Fibroblast of pulmonary artery (primary cell): ENCODE measurements at regions not wholly inside any gene's neighbourhood (a gene's known extent, or its start where the extent isn't known, plus 50 kb on each side); places are given as distances from the start of the nearest gene placed in this dataset.

ENCODE experiments used
- DNase-seq: peaks from one replicate; pipeline ENCODE4 v3.0.0-alpha.2; 2010; ENCODE audit warnings: low read depth
- H3K4me3 ChIP-seq: replicated peaks from 2 replicates; pipeline ENCODE4 v1.5.1; 2011; ENCODE audit warnings: low read depth, mild to moderate bottlenecking, control low read depth, low read length, moderate library complexity
- TF ChIP-seq, protein P1 (sequence below): IDR thresholded peaks from 2 replicates; pipeline ENCODE4 v1.5.1; 2011; ENCODE audit warnings: mild to moderate bottlenecking, control low read depth, low read length, inconsistent platforms; ENCODE audit errors: missing control alignments

DNA sequence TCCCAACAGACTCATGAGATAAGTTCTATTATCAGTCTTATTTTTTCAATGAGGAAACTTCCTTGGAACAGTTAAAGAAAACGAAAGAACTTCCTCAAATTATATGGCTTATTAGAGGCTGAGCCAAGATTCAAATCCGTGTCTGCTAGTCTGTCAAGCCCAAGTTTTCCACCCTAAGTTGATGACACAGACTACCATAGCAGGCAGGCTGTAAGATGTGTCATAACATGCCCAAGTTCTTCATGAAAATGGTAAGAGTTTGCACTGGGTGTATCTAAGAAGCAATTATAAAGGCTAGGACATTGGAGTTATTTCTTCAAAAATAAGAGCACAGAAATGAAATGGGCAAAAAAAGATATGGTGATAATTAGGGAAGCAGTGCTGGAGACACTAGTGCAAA, 634.5 kb downstream of the BRINP1 start:
- TF ChIP-seq, protein P1, sequence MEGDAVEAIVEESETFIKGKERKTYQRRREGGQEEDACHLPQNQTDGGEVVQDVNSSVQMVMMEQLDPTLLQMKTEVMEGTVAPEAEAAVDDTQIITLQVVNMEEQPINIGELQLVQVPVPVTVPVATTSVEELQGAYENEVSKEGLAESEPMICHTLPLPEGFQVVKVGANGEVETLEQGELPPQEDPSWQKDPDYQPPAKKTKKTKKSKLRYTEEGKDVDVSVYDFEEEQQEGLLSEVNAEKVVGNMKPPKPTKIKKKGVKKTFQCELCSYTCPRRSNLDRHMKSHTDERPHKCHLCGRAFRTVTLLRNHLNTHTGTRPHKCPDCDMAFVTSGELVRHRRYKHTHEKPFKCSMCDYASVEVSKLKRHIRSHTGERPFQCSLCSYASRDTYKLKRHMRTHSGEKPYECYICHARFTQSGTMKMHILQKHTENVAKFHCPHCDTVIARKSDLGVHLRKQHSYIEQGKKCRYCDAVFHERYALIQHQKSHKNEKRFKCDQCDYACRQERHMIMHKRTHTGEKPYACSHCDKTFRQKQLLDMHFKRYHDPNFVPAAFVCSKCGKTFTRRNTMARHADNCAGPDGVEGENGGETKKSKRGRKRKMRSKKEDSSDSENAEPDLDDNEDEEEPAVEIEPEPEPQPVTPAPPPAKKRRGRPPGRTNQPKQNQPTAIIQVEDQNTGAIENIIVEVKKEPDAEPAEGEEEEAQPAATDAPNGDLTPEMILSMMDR, result no peak
- DNase-seq, result no peak
- H3K4me3 ChIP-seq, result no peak overlapping the region

DNA sequence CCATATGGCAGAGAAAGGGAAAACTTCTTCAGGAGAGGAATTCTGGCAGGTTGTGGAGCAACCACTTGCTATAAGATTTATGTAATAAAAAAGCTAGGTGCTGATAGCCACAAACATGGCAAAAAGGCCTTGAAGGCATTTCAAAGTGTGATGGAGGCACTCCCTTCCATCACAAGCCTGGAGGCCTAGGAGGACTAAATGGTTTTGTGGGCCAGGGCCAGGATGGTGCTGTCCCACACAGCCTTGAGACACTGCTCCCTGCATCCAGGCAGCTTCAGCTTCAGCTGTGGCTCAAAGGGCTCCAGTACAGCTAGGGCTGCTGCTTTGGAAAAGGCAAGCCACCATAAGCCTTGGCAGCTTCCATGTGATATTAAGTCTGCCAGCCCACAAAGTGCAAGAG, 632.8 kb downstream of the BRINP1 start:
- DNase-seq, result no peak
- TF ChIP-seq, protein P1, result no peak
- H3K4me3 ChIP-seq, result no peak overlapping the region

DNA sequence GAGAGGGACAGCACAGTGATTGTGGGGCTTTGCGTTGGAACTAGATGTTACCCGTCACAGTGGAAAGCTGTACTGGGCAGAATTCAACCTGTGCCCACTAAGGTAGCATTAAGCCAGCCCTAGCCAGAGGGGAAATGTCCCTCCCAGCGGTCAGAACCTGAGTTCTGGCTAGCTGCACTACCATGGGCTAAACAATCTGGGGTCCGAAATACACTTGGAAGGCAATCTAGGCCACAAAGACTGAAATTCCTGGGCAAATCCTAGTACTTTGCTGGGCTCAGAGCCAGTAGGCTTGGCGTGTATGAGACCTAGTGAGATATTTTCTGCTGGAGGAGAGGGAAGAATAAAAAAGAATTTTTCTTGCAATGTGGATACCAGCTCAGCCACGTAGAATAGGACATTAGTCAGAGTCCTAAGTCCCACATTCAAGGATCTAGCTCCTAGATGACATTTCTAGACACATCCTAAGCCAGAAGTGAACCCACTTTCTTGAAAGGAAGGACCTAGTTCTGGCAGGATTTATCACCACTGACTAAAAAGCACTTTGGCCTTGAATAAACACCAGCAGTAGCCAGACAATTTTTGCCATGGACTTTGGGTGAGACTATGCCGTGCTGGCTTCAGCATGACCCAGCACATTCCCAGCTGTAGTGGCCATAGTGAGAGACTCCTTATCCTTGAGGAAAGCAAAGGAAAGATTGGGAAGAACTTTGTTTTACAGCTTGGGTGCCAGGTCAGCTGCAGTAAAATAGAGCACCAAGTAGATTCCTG, 618.0 kb downstream of the BRINP1 start:
- DNase-seq, result no peak
- no peak overlapping the region for H3K4me3 ChIP-seq
- TF ChIP-seq, protein P1, result no peak

DNA sequence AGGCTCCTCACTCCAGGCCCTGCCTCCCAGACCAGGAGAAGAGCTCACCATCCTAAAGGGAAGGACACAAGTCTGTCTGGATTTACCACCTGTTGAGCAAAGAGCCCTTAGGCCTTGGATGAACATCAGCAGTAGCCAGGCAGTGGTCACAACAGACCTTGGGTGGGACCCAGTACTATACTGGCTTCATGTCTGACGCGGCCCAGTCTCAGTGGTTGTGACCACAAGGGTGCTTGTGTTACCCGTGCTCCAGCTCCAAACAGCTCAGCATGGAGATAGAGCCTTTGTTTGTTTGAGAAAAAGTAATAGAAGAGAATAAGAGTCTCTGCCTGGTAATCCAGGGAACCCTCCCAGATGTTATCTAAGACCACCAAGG, 617.4 kb downstream of the BRINP1 start:
- no peak for DNase-seq
- TF ChIP-seq, protein P1, result no peak
- H3K4me3 ChIP-seq, result no peak overlapping the region

DNA sequence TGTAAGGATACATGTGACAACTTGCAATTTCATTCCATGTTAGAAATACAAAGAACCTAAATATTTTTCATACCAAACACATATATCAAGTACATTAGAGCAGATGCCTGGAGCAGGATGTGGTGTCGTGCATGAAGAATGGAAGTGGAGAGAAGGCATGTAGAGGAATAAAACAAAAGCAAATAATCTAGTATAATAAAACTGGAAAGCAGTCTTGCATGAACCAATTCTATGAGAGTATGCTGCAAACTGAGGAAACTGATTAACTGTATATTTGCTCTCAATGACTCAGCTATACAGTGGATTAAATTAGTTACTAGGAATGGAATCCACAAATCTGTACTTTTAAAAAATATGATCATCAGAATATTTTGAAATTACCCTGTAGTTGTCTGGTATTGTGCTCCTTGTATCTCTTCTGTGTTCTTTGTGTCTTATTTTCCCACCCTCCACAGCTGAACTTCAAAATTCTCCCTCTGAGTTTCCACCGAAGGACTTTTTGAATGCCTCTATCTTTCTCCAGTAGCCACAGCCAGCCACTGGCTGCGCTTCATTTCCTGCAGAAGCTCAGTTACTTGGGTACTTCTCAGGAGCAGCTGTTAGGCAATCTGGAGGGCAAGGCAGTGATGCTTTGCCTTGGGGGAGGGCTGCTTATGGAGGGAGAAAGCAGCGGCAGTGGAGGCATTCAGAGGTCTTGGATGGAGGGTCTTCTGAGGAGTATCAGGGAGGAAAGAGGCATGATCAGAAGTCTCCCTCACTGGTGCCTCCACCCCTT, 608.0 kb downstream of the BRINP1 start:
- no peak overlapping the region for H3K4me3 ChIP-seq
- TF ChIP-seq, protein P1, result no peak
- no peak for DNase-seq

DNA sequence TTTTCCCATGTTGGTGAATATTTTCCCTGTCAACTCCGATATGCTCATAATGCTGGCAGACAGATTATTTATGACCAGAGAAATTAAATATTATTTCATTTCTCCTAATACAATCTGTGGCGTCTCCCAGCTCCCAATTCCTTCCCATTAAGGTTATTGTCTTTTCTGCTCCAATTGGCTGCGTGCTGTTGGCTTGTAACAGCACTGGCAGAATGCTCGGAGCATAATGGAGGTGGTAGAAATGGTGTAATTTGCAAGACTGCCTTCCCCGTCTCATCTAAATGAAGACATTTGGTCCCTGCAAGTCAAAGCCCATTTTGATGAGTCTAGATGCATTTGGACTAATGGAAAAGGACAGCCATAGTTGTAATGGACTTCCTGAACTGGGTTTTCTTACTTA, 601.7 kb downstream of the BRINP1 start:
- DNase-seq, result no peak
- TF ChIP-seq, protein P1, result no peak
- H3K4me3 ChIP-seq, result no peak overlapping the region
